ENCODE measurements at regions not wholly inside any gene's neighbourhood (a gene's known extent, or its start where the extent isn't known, plus 50 kb on each side); places are given as distances from the start of the nearest gene placed in this dataset.

GRCh38 chr14:87652278-87652677, 340.7 kb downstream of the GALC start:
- peaks cover 2% of the 10 kb centered on the region for H3K27me3 Mint-ChIP-seq
- peaks cover 2% of the 10 kb centered on the region for H3K36me3 Mint-ChIP-seq
- no peak overlapping the region for H3K27ac Mint-ChIP-seq
- peaks cover 13% of the 10 kb centered on the region for H3K9me3 Mint-ChIP-seq (ENCODE audit: low read depth)
- H3K4me3 Mint-ChIP-seq, result no peak overlapping the region
- H3K4me1 Mint-ChIP-seq (ENCODE audit: low read depth), result no peaks in the 10 kb centered on the region

- Mint-ChIP-seq H3K9me3 (ENCODE audit: low read depth) (peaks cover 5% of the 10 kb centered on the region), H3K4me3 (no peak overlapping the region), H3K4me1 (ENCODE audit: low read depth) (no peaks in the 10 kb centered on the region), H3K36me3 (peaks cover 2% of the 10 kb centered on the region), H3K27me3 (no peaks in the 10 kb centered on the region), H3K27ac (no peak overlapping the region)
These were observed 348.3 kb downstream of the GALC start for GRCh38 chr14:87644689-87645088.

DNA sequence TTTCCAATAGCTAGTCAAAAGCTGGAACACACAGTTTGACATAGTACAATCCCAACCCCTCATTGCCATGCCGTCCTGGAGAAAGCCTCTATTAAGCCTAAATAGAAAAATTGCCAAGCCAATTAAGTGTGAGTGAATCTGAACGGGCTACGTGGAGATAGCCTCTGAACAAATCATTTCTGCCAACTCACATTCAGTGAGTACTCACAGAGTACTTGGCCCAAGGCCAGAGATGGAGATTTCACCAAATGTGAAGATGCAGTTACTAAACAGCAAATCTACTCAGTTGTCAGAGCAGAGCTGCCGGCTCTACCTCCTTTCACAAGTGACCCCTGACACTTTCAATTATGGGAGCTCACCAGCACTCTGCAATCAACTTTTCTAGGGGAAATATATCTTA, 350.0 kb downstream of the GALC start:
- no peak overlapping the region for H3K27ac Mint-ChIP-seq
- H3K4me1 Mint-ChIP-seq (ENCODE audit: low read depth), result no peaks in the 10 kb centered on the region
- no peak overlapping the region for H3K4me3 Mint-ChIP-seq
- no peaks in the 10 kb centered on the region for H3K27me3 Mint-ChIP-seq
- no peaks in the 10 kb centered on the region for H3K36me3 Mint-ChIP-seq
- no peaks in the 10 kb centered on the region for H3K9me3 Mint-ChIP-seq (ENCODE audit: low read depth)

DNA sequence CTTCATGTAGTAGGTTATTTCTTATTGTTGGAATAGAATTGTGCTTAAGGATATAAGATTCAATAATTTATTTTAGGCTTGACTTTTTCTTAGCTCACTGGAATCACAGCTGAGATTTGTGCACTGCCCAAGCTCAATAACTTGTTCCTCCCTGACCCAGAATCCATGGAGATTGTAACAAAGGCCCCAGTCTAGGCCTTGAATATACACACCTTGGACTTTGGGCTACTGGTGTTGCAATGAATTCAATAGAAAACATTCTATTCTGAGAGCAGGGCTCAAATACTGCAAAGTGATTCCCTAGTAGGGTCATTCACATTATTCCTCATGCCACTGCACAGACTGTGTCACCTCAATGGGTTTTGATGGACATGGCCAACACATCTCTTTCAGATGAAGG, 352.4 kb downstream of the GALC start:
- Mint-ChIP-seq H3K27ac (no peak overlapping the region), H3K4me3 (no peak overlapping the region), H3K36me3 (no peaks in the 10 kb centered on the region), H3K9me3 (ENCODE audit: low read depth) (no peaks in the 10 kb centered on the region), H3K27me3 (no peaks in the 10 kb centered on the region), H3K4me1 (ENCODE audit: low read depth) (no peaks in the 10 kb centered on the region)

GRCh38 chr14:87638196-87638595, 354.8 kb downstream of the GALC start:
- H3K4me3 Mint-ChIP-seq, result no peak overlapping the region
- H3K4me1 Mint-ChIP-seq (ENCODE audit: low read depth), result no peaks in the 10 kb centered on the region
- no peaks in the 10 kb centered on the region for H3K36me3 Mint-ChIP-seq
- H3K27me3 Mint-ChIP-seq, result no peaks in the 10 kb centered on the region
- H3K27ac Mint-ChIP-seq, result no peak overlapping the region
- peaks cover 5% of the 10 kb centered on the region for H3K9me3 Mint-ChIP-seq (ENCODE audit: low read depth)

DNA sequence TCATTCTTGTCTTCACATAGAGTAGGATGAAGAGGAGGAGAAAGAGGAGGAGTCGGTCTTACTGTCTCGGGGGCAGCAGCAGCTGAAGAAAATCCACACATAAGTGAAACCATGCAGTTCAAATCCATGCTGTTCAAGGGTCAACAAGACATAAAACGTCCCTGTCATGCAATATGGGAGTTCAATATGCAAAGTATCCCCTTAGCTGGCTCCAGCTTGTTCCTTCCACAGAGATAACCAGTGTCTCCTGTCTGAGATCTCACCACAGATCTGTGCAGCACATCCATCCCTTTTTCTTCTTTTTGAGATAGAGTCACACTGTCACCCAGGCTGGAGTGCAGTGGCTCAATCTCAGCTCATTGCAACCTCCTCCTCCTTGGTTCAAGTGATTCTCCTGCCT, 357.5 kb downstream of the GALC start:
- no peak overlapping the region for H3K27ac Mint-ChIP-seq
- H3K27me3 Mint-ChIP-seq, result no peaks in the 10 kb centered on the region
- H3K4me1 Mint-ChIP-seq (ENCODE audit: low read depth), result no peaks in the 10 kb centered on the region

DNA sequence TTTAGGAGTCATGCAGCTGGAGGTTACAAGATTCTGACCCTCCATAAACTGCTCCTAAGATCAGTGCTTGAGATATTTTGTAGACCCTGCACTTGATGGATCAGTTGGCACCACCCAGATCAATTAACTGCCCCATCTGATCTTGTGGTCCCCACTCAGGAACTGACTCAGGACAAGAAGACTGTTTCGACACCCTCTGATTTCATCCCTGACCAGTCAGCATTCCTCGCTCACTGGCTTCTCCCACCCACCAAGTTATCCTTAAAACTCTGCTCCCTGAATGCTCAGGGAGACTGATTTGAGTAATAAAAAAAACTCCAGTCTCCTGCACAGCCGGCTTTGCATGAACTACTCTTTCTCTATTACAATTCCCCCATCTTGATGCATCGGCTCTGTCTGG, 360.2 kb downstream of the GALC start:
- Mint-ChIP-seq H3K27me3 (peaks cover 3% of the 10 kb centered on the region), H3K4me3 (no peak overlapping the region), H3K9me3 (ENCODE audit: low read depth) (peaks cover 9% of the 10 kb centered on the region), H3K4me1 (ENCODE audit: low read depth) (no peaks in the 10 kb centered on the region), H3K36me3 (no peaks in the 10 kb centered on the region), H3K27ac (no peak overlapping the region)

More for the DNA sequence above, 357.5 kb downstream of the GALC start:
- Mint-ChIP-seq H3K9me3 (ENCODE audit: low read depth) (peaks cover 9% of the 10 kb centered on the region), H3K4me3 (no peak overlapping the region), H3K36me3 (no peaks in the 10 kb centered on the region)

- H3K4me3 Mint-ChIP-seq, result no peak overlapping the region
- H3K4me1 Mint-ChIP-seq (ENCODE audit: low read depth), result no peaks in the 10 kb centered on the region
- no peaks in the 10 kb centered on the region for H3K36me3 Mint-ChIP-seq
- peaks cover 4% of the 10 kb centered on the region for H3K27me3 Mint-ChIP-seq
- H3K27ac Mint-ChIP-seq, result no peak overlapping the region
- H3K9me3 Mint-ChIP-seq (ENCODE audit: low read depth), result peaks cover 9% of the 10 kb centered on the region
These were observed 362.1 kb downstream of the GALC start for GRCh38 chr14:87630846-87631245.

- no peak overlapping the region for H3K27ac Mint-ChIP-seq
- H3K4me1 Mint-ChIP-seq (ENCODE audit: low read depth), result no peaks in the 10 kb centered on the region
- peaks cover 9% of the 10 kb centered on the region for H3K9me3 Mint-ChIP-seq (ENCODE audit: low read depth)
These were observed 363.2 kb downstream of the GALC start for GRCh38 chr14:87629788-87630187.

DNA sequence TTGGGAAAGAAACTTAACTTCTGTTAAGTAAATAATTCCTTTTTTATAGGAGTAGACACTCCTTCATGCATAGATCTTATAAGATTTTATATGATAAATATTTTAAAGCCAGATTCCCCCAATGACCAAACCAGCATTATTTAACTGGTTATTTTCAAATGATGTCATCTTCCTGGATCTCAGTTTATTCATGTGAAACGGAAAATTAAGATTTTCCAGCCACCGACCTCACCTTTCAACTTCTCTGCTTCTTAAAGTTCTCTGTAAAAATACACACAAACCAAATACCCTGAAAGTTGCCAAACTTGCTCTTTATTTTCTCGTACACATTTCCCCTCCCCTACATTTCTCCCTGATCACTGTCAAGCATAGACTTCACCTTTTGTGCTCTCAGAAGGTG, 364.2 kb downstream of the GALC start:
- H3K36me3 Mint-ChIP-seq, result no peaks in the 10 kb centered on the region
- peaks cover 4% of the 10 kb centered on the region for H3K9me3 Mint-ChIP-seq (ENCODE audit: low read depth)
- no peak overlapping the region for H3K4me3 Mint-ChIP-seq
- peaks cover 4% of the 10 kb centered on the region for H3K27me3 Mint-ChIP-seq
- H3K4me1 Mint-ChIP-seq (ENCODE audit: low read depth), result no peaks in the 10 kb centered on the region
- no peak overlapping the region for H3K27ac Mint-ChIP-seq

More at GRCh38 chr14:87629788-87630187, 363.2 kb downstream of the GALC start:
- H3K4me3 Mint-ChIP-seq, result no peak overlapping the region
- peaks cover 4% of the 10 kb centered on the region for H3K27me3 Mint-ChIP-seq
- no peaks in the 10 kb centered on the region for H3K36me3 Mint-ChIP-seq

DNA sequence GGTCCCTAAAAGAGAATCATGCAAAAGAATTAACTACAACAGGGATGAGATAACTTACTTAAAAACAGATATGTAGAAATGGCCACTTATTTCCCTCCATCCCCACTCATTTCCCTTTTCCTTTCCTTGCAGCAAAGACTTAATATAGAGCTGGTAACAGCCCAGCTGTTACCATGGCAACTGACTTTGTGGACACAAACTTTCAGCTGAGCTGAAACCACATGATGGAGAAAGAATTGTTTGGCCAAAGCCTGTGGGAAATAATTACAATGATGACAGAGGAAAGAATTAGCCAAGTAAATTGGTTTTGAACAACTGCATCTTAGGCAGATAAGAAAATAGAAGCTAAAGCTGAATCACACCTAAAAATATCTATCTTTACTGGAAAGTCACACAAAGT, 364.9 kb downstream of the GALC start:
- Mint-ChIP-seq H3K36me3 (no peaks in the 10 kb centered on the region), H3K27ac (no peak overlapping the region), H3K4me1 (ENCODE audit: low read depth) (no peaks in the 10 kb centered on the region), H3K9me3 (ENCODE audit: low read depth) (peaks cover 4% of the 10 kb centered on the region), H3K27me3 (peaks cover 4% of the 10 kb centered on the region), H3K4me3 (no peak overlapping the region)

DNA sequence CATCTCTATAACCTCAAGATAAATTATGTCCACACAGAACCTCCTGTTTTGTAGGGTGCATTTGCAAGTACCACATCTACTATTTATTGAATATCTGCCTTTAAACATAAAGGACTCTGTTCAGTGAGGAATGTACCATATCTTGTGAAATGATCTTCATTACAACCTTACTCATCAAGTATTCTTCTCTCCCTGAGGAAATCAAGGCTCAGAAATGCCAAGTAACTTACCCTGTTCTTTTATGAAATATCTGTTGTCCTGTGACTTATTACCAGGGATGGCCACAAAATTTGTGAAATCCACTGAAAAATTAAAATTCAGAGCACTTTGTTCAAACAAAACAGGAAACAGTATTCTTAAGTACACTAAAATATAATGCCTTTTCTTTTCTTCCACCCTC, 366.7 kb downstream of the GALC start:
- H3K36me3 Mint-ChIP-seq, result no peaks in the 10 kb centered on the region
- peaks cover 4% of the 10 kb centered on the region for H3K27me3 Mint-ChIP-seq
- no peak overlapping the region for H3K27ac Mint-ChIP-seq
- H3K4me3 Mint-ChIP-seq, result no peak overlapping the region
- H3K9me3 Mint-ChIP-seq (ENCODE audit: low read depth), result peaks cover 9% of the 10 kb centered on the region
- no peaks in the 10 kb centered on the region for H3K4me1 Mint-ChIP-seq (ENCODE audit: low read depth)

DNA sequence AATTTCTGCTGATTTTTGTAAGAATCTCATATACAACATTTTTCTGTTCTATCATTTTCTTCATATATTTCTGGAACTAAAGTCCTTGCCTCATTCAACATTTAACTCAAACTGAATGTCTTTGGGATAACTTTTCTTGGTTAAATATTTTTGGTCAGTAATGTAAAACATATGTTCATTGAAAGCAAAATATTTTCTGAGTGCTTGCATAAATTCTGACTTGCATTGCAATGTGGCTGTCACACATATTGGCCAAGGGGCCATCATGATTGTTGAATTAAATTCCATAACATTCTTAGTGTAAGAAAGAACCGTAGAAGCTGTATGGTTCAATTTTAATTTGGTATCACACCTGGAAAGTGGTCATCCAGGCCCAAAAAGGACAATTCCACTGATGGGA, 369.4 kb downstream of the GALC start:
- Mint-ChIP-seq H3K36me3 (peaks cover 3% of the 10 kb centered on the region), H3K27me3 (peaks cover 4% of the 10 kb centered on the region), H3K9me3 (ENCODE audit: low read depth) (peaks cover 9% of the 10 kb centered on the region), H3K27ac (no peak overlapping the region), H3K4me3 (no peak overlapping the region), H3K4me1 (ENCODE audit: low read depth) (no peaks in the 10 kb centered on the region)

GRCh38 chr14:87617079-87617478, 375.9 kb downstream of the GALC start:
- Mint-ChIP-seq H3K36me3 (peaks cover 3% of the 10 kb centered on the region), H3K27me3 (peaks cover 17% of the 10 kb centered on the region), H3K27ac (no peak overlapping the region), H3K9me3 (ENCODE audit: low read depth) (peaks cover 4% of the 10 kb centered on the region), H3K4me1 (ENCODE audit: low read depth) (no peaks in the 10 kb centered on the region), H3K4me3 (no peak overlapping the region)

DNA sequence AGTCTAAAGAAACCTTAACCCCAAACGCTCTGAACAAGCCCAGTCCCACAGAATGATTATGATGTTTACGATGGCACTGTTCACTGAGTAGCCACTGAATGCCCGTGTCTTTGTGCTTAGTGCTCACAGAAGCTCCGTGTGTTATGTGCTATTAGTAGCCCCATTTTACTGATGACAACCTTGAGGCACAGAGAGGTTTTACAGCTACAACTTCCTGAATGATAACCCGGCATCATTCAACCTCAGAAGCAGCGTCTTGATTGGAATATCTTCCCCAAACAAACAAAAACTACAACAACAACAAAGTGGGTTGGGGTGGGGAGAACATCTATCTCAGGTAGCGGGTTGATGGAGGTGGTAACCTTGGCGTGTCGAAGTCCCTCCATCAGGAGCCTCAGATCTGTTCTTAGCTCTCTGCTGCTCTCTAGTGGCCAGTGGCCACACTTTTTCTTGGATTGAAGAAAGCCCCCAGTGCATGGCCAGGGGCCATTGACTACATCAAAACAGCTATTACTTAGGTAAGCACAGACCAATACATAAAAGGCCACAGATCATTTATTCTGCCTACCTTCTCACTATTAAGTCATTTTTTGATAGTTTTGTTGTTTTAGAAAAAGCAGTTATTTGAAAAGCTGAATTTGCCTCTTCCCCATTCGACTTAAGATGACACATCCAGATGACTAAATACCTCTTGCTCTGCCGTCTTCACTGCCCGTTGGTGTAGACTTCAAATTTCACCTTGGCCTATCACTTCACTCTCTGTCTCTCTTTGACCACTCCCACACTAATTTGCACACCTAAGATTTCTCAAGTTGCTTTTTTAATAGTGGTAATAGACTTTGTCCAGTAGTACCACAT, 376.9 kb downstream of the GALC start:
- Mint-ChIP-seq H3K9me3 (ENCODE audit: low read depth) (no peaks in the 10 kb centered on the region), H3K4me3 (no peak overlapping the region), H3K27me3 (peaks cover 17% of the 10 kb centered on the region), H3K36me3 (peaks cover 3% of the 10 kb centered on the region), H3K4me1 (ENCODE audit: low read depth) (no peaks in the 10 kb centered on the region), H3K27ac (no peak overlapping the region)

- Mint-ChIP-seq H3K27ac (no peak overlapping the region), H3K27me3 (peaks cover 14% of the 10 kb centered on the region), H3K9me3 (ENCODE audit: low read depth) (no peaks in the 10 kb centered on the region), H3K4me3 (no peak overlapping the region), H3K36me3 (no peaks in the 10 kb centered on the region), H3K4me1 (ENCODE audit: low read depth) (no peaks in the 10 kb centered on the region)
These were observed 377.9 kb downstream of the GALC start for GRCh38 chr14:87615047-87615446.
